Epithelial cell of proximal tubule (primary cell): ENCODE measurements at regions not wholly inside any gene's neighbourhood (a gene's known extent, or its start where the extent isn't known, plus 50 kb on each side); places are given as distances from the start of the nearest gene placed in this dataset.

Experiments
- DNase-seq: peaks from one replicate; pipeline ENCODE4 v3.0.0-alpha.2; 2011; ENCODE audit warnings: low read depth
- H3K4me3 ChIP-seq: 2 replicates; pipeline ENCODE4 v1.5.1; 2011; ENCODE audit warnings: low read depth, mild to moderate bottlenecking, low read length
- CTCF ChIP-seq: conservative IDR thresholded peaks from 2 replicates; pipeline ENCODE4 v1.5.1; 2012; ENCODE audit warnings: low read depth, mild to moderate bottlenecking, low read length

GRCh38 chr4:81355136-81355535 lies 116.6 kb downstream of the RASGEF1B start:
- DNase-seq = no peak
- H3K4me3 ChIP-seq = no peak overlapping the region
- no peak for TF ChIP-seq CTCF

- TF ChIP-seq CTCF = no peak
- H3K4me3 ChIP-seq = no peak overlapping the region
- DNase-seq = no peak
Measured at GRCh38 chr4:81353861-81354260, 117.8 kb downstream of the RASGEF1B start.

DNA sequence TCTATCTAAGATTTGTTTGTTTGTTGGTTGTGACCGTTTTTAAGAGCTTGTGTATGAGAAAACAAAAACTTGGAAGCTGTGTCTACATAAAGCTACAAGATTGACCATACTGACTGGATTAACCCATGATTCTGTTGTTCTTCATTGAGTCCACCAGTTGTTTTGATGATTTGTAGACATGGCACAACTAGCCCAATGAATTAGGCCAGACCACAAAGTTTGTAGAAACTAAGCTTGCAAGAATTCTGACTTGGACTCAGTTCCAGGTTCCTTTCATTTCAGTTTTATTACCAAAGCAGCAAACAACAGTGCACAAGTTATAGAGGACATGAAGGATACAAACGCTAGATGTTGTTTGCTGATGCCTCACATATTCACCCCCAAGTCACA lies 119.3 kb downstream of the RASGEF1B start:
- no peak for TF ChIP-seq CTCF
- H3K4me3 ChIP-seq = no peak overlapping the region
- DNase-seq = no peak

DNA sequence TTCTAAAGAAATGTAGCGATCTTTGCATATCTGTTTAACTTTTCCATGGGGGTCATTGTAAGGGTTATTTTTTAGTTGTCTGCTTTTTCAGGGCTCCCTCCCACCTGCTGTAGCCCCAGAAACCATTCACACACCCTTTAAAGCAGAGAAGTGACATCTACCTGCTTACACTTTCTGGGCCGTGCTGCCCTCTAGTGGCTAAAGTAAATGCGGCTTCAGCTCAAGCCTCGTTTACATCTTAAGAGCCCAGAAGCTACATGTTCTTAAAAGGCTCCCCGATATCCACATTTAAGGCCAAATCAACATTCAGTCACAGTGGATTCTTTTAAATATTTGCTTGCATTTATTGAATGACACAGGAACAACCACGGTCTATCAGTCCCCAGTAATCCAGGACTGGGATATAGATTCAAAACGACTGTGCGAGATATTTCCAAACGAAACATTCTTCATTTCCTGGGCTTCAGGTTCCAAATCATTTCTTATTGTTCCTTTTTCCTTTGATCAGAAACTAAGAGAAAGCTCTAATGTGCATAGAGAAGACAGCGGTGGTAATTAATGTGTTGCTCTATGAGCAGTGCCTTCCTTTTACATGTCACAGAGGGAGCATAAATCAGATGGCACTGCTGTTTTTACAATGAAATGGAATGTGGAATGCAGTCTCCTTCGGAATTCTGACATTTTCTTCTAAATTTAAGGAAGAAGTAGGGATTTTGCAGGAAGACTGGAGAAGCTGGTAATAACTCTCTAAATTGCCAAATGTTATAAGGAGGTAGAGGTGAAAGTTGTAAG lies 119.9 kb downstream of the RASGEF1B start:
- TF ChIP-seq CTCF = peak; percentile 96
- DNase-seq = no peak

DNA sequence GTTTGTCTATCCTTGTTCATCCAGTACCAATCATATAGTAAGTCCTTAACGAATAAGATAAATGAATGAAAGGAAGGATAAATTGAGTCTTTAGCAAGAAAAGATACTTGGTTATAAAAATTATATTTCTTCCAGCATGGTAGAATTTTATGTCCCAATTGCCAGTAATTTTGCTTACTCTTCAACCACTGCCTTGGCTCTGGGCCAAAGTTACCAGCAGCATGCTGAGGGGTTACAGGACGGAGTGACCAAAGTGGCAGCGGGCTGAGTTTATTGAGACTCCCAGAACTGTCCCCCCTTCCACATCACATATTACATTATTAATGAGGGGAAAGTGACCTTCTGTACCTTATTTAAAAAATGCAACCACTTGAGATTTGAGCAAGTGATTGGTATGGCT lies 121.7 kb downstream of the RASGEF1B start:
- DNase-seq = no peak
- H3K4me3 ChIP-seq = no peak overlapping the region
- no peak for TF ChIP-seq CTCF

More for the DNA sequence above, 119.9 kb downstream of the RASGEF1B start:
- H3K4me3 ChIP-seq = no peak overlapping the region

DNA sequence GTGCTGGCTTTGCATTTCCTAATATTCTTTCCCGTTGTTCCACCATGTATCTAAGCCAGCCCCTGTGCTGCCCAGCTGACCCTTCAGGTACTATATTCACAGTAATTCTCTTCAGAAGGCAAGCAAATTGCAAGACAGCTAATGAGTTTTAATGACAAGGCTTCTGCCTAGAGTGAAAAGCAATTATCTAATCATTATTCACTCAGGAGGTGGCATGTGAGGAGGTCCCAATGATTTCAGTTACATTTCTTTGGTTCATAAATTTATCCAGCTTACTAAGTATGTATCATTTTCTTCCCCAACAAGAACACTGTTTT lies 123.0 kb downstream of the RASGEF1B start:
- TF ChIP-seq CTCF = no peak
- no peak overlapping the region for H3K4me3 ChIP-seq
- no peak for DNase-seq

DNA sequence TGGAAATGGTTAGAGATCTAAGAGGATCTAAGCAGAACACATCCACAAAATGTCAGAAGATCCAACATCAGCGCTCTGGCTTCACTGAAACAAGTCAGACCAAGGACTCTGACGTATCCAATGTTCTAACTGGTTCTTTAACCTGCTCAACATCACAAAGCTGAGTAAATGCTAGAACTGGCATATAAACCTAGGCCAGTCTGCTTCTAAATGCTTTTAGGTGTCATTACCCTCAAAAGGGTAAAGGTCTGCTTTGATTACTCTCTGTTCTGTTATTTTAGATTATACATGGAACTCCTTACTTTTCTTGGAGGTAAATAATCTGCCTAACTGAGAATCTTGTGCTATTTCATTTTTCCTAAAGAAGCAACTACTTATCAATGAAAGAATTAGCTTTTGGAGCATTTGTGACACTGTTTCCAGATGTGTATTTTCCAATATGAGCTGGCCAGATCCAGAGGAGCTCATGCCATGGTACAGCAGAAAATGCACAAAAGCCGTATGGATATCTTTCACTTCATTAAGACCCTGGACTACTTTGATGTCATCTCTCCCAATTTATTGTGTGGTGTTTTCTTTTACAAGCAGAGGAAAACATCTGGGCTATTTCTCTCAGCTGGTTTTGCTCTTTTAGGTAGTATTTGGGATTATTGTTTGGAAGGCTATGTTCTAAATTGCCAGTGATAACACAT lies 123.5 kb downstream of the RASGEF1B start:
- DNase-seq = no peak
- no peak overlapping the region for H3K4me3 ChIP-seq
- no peak for TF ChIP-seq CTCF
